ENCODE measurements at regions not wholly inside any gene's neighbourhood (a gene's known extent, or its start where the extent isn't known, plus 50 kb on each side); places are given as distances from the start of the nearest gene placed in this dataset.

DNA sequence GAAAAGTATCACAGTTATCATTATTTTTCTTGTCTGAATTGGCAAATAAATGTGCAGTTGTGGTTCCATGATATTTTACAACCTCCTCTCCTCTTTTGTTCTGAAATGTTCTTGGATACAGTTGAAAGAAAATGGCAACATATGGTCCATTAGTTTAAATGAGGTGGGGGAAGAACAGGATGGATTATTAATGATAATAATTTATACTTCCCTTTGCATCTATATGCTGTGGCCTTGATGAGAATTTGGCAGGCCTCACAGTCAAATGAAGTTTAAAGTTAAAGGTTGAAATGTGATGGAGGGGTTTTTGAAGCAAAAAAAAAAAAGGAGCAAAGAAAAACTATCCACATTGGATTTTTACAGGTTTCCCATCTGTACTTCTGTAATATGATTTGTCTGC is 946.3 kb upstream of the INTU start:
- no peak overlapping the region for H3K27ac ChIP-seq
- TF ChIP-seq ZFX (IDR thresholded peaks at IDR 0.05; ENCODE audit: borderline replicate concordance) = no peak
- TF ChIP-seq, protein P1, sequence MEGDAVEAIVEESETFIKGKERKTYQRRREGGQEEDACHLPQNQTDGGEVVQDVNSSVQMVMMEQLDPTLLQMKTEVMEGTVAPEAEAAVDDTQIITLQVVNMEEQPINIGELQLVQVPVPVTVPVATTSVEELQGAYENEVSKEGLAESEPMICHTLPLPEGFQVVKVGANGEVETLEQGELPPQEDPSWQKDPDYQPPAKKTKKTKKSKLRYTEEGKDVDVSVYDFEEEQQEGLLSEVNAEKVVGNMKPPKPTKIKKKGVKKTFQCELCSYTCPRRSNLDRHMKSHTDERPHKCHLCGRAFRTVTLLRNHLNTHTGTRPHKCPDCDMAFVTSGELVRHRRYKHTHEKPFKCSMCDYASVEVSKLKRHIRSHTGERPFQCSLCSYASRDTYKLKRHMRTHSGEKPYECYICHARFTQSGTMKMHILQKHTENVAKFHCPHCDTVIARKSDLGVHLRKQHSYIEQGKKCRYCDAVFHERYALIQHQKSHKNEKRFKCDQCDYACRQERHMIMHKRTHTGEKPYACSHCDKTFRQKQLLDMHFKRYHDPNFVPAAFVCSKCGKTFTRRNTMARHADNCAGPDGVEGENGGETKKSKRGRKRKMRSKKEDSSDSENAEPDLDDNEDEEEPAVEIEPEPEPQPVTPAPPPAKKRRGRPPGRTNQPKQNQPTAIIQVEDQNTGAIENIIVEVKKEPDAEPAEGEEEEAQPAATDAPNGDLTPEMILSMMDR (IDR thresholded peaks at IDR 0.05) = no peak

DNA sequence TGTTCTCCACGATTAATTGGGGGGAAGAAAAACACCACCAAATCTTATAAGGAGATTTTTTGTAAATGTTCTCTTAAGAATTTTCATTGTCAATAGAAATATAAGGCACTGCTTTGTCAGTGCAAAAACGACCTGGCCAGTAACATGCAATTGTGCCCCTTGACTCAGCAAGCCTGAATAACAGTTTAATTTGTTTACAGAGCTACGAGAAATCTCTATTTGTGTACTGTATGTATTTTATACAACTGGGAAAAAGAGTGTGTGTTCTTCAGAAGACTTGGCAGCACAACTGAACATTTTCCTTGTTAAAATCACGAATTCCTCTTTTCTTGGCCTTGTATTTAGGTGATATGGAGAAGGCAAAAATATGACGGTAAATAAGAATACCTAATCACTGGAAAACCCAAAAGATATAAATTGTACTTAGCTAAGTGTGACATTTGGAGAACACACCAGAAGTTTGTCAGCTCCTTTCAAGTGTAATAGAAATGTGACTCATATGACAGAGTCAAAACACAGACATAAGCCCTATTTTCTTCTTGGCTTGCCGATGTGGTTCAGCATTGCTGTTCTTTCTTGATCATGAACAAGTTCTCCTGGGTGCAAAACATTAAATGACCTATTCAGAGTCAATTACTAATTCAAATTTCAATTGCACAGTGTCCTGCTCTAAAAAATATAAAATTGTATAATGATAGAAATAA is 945.0 kb upstream of the INTU start:
- H3K27ac ChIP-seq = no peak overlapping the region
- no peak for TF ChIP-seq ZFX (IDR thresholded peaks at IDR 0.05; ENCODE audit: borderline replicate concordance)

DNA sequence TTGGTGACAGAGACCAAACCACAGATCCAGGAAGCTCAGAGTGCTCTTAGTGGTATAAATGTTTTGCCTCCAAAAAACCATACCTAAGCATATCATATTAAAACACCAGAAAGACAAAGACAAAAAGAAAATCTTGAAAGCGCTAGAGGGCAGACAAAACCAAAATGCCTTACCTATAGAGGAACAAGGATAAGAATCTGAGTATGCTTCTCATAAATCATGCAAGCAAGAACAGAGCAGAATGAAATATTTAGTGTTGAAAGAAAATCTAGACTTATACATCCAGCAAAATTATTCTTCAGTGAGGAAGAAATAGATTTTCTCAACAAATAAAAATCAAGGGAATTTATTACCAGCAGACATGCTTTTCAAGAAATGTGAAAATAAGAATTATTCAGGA is 941.0 kb upstream of the INTU start:
- no peak overlapping the region for H3K27ac ChIP-seq
- TF ChIP-seq, protein P1 (IDR thresholded peaks at IDR 0.05) = no peak
- TF ChIP-seq ZFX (IDR thresholded peaks at IDR 0.05; ENCODE audit: borderline replicate concordance) = no peak

DNA sequence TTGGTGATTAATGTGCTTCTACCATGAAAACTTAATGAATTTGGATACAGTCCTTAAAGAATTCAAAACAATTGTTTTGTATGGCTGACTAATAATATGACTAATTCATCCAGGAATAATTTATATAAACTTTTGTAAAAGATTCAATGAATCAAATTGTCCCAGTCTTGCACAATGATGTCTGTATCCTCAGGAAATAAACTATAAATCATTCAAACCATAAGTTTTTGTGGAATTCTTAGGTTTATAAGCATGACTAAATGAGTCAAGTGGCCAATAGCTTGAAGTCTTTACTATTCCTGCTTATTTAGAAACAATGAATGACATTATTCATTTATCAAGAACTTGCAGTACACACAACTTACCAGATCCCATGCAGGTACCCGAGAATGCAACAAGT is 935.0 kb upstream of the INTU start:
- TF ChIP-seq, protein P1 (IDR thresholded peaks at IDR 0.05) = no peak
- no peak for TF ChIP-seq ZFX (IDR thresholded peaks at IDR 0.05; ENCODE audit: borderline replicate concordance)
- no peak overlapping the region for H3K27ac ChIP-seq

DNA sequence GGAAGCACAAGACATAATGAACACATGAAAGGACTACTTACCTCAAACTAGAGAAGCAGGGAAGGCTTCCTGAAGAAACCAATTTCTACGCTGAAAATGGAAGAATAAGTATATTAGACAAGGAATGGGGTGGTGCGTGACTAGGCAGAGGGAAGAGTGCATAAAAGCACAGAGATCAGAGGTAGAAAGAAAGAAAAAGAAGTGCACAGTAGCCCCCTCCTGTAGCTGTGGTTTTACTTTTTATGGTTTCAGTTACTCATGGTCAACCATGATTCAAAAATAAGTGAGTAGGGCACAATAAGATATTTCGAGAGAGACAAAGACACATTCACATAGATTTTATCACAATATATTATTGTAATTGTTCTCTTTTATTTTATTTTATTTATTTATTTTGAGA is 934.5 kb upstream of the INTU start:
- no peak for TF ChIP-seq ZFX (IDR thresholded peaks at IDR 0.05; ENCODE audit: borderline replicate concordance)
- H3K27ac ChIP-seq = no peak overlapping the region

DNA sequence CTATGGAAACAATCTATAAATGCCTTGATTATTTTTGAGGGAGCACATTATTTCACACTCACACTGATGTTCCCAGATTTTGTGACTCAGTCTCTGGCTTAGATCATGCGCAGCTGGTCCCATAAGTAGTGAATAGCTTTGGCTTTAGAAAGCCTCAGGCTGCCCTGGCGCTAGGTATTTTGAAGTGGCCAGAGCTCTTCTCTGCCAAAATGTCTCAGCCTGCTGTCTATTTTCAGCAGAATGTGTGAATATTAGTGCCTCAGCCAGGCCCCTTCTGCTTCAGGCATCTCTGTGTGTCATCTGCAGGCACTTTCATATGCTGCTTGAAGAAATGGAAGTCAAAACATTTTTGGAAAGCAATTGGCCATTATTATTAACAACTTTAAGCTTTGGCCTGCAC is 931.0 kb upstream of the INTU start:
- H3K27ac ChIP-seq = no peak overlapping the region
- no peak for TF ChIP-seq ZFX (IDR thresholded peaks at IDR 0.05; ENCODE audit: borderline replicate concordance)
- TF ChIP-seq, protein P1 (IDR thresholded peaks at IDR 0.05) = no peak

DNA sequence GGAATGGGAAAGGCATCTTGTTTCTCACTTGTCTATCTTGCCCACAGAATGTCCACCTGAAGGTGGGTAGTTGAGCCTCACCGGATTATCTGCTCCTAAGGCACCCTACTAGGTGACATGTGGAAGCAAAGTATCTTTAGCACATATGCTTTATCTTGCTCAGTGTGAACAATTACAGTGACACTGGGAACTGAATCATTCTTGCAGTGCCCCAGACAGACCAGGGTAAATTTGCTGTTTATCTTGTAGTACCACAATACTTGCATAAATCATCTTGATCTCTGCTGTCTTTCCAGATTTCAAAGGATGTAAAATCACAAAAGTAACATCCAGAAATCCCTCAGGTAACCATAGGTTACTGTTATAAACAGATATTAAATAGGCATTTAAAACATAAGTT is 930.0 kb upstream of the INTU start:
- no peak for TF ChIP-seq ZFX (IDR thresholded peaks at IDR 0.05; ENCODE audit: borderline replicate concordance)
- TF ChIP-seq, protein P1 (IDR thresholded peaks at IDR 0.05) = no peak
- no peak overlapping the region for H3K27ac ChIP-seq

DNA sequence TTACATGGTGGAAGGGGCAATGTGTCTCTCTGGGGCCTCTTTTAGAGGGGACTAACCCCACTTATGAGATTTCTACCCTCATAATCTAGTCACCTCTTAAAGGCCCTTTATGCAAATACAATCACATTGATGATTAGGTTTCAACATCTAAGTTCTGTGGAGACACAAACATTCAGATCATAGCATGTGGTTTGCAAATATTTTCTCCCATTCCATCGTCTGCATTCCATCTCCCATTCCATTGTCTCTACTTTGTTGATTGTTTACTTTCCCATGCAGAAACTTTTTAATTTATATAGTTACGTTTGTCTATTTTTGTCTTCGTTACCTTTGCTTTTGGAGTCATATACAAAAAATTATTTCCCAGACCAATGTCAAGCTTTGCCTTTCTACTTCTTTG is 927.5 kb upstream of the INTU start:
- TF ChIP-seq ZFX (IDR thresholded peaks at IDR 0.05; ENCODE audit: borderline replicate concordance) = no peak
- TF ChIP-seq, protein P1 (IDR thresholded peaks at IDR 0.05) = no peak
- H3K27ac ChIP-seq = no peak overlapping the region

Data from 22Rv1 (cell line).